ENCODE measurements at regions not wholly inside any gene's neighbourhood (a gene's known extent, or its start where the extent isn't known, plus 50 kb on each side); places are given as distances from the start of the nearest gene placed in this dataset.

- TF ChIP-seq POLR2A (IDR thresholded peaks at IDR 0.05) (no peak), CTCF (IDR thresholded peaks at IDR 0.05) (no peak)
These were observed 101.8 kb upstream of the SULF2 start for GRCh38 chr20:47887064-47887463.

Measured in right lobe of liver (tissue), 4 donors.